GM18519 (cell line): ENCODE measurements at regions not wholly inside any gene's neighbourhood (a gene's known extent, or its start where the extent isn't known, plus 50 kb on each side); places are given as distances from the start of the nearest gene placed in this dataset.

Experiments used
- ATAC-seq: cut with Tn5 transposase; IDR thresholded peaks from one replicate; pipeline ENCODE4 v1.9.1; 2021; ENCODE audit warnings: mild to moderate bottlenecking, moderate library complexity; ENCODE audit not compliant: unreplicated experiment, low FRiP score

DNA sequence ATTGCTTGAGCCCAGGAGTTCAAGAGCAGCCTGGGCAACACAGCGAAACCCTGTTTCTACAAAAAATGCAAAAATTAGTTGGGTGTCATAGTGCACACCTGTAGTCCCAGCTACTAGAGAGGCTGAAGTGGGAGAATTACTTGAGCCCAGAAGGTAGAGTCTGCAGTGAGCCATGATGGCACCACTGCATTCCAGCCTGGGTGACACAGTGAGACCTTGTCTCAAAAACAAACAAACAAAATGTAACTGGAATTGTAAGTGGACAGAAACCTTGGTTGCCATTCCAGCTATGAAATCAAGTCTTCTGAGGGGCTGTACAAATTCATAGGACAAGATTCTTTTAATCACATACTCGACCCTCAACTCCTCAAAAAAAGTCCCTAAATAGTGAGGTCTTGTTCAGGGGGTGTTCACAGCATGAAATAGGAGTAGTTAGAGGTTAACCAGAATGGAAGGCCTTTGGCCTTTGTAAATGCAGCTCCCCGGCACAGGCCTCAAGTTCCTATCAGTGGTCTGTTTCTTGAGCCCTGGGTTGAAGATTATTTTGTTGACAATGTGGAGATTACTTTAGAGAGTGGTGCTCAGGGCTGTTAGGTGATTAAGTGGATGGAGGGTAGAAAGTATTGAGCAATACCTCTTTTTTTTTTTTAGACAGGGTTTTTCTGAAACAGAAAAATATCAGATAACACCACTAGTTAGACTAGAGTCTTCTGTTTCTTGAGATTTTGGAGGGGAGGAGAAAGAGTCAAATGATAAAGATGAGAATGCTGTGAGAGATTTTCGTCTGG, 138.7 kb upstream of the ZNF648 start:
- no peak for ATAC-seq

DNA sequence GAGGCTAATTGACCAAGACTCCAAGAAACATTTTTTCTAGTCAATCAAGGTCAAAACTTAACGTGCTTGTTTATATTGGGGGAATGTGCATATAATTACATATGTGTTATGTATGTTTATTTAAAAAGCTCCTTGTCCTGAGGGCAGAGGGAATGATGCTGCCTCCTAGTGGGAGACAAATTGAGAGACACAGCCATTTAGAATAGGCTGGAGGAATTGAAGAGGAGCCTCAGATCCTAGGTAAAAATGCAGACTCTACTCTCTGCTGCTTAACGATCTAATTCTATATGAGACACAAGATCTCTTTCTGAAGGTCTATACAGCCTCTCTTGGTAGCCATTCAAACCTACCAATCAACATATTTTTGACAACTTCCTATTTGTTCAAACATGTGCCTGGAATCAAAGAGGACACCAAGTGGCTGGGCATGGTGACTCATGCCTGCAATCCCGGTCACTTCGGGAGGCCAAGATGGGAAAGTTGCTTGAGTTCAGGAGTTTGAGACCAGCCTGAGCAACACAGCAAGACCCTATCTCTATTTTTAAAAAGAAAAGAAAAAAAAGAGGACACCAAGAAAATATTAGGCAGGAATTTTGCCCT, 136.6 kb upstream of the ZNF648 start:
- ATAC-seq: no peak

DNA sequence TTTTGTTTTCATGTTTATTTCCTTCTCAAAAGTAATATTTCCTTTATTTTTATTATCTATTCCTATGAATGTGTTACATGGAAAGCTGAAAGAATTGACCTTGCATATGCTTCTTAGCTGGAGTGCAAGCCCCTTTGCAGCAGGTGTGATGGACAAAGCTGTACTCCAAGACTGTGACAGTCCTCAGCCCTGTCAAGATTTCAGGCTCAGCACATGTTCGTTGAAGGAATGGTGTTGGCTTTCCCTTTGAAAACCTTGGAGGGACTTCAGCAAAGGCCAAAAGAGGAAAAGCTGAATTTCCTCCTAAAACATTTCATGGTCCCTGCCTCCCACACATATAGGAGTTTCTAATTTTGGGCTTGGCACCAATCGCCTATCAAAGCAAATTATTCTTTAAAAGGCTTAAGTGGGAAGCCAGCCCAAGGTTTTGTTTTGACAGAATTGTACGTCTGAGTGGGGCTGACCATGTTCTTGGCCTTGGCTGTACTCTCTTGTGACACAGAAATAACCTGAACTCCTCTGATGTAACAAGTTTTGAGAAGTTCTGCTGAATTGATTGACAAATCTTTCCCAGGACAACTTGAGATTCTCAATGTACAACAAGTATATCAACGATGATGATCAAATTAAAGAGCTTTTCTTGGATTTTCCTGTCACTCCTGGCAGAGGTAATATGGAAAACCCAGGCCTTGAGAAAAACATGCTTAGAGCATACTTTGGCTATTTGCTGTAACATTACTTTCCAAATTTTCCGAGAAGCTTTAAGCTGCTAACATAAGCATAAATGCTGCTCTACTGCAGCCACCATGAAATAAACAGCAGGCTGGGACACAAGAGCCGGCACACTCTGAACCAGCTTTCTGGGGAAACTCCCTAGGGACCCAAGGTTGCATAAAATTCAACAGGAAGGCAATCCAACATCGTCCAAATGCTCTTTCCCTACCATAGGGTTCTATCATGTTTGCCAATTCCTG, 135.7 kb upstream of the ZNF648 start:
- ATAC-seq: no peak

DNA sequence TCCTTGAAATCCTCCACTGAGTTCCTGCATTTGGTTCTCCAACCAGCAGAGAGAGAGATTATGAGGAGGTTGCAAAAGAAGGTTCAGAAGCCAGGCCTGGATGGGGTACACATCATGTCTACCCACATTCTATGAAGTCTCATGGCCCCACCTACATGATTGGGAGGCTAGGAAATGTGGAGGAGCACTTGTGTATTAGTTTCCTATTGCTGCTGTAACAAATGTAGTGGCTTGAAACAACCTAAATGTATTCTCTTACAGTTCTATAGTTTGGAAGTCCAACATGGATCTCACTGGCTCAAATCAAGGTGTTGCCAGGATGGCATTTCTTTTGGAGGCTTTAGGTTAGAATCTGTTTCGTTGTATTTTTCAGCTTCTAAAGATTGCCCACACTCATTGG, 134.2 kb upstream of the ZNF648 start:
- ATAC-seq: no peak

DNA sequence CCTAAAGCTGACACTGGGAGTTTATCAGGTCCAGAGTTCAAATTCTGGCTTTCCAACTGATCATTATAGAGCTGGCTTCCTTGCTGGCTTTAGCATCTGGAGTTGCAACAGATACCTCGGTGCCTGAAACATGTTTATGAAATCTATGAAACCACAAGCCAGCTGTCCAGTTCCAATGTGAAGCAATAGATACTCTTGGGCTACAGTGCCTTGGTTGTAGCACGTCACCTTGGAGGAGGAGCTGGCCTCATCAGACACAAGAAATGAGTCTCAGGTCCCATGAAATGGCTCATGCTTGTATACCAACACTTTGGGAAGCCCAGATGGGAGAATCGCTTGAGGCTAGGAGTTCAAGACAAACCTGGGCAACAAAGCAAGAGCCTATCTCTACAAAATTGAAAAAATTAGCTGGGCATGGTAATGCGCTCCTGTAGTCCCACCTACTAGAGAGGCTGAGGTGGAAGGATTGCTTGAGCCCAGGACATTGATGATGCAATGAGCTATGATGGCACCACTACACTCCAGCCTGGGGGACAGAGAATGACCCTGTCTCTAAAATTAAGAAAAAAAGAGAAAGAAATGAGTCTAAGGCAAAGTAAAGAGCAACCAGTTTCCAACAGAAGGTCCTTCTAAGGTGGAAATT, 132.5 kb upstream of the ZNF648 start:
- ATAC-seq: no peak

DNA sequence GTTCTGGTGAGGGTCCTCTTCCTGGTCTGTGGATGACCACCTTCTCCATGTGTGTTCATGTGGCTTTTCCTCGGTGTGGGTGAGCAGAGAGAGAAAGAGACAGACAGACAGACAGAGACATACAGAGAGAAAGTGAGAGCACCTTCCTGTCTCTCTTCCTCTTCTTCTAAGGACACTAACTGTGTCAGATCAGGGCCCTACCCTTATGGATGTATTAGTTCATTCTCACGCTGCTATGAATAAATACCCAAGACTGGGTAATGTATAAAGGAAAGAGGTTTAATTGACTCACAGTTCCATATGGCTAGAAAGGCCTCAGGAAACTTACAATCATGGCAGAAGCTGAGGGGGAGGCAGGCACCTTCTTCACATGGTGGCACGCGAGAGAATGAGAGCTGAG, 131.5 kb upstream of the ZNF648 start:
- no peak for ATAC-seq

DNA sequence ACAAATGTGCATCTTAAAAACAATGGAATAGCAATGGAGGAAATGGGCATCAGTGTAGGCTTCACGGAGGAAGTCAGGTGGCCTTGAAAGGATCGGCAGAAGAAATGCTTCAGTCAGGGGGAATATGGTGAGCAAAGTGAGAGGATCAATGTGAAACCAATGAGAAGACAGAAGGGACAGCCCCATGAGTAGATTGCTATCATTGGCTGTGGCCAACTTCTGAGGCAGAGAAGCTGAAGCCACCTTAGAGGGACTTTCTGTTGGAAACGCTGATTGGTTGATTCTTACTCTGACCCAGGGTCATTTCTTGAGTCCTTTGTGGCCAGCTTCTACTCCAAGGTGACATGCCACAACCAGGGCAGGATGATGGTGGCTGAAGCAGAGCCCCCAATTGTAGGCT, 130.7 kb upstream of the ZNF648 start:
- ATAC-seq: no peak

DNA sequence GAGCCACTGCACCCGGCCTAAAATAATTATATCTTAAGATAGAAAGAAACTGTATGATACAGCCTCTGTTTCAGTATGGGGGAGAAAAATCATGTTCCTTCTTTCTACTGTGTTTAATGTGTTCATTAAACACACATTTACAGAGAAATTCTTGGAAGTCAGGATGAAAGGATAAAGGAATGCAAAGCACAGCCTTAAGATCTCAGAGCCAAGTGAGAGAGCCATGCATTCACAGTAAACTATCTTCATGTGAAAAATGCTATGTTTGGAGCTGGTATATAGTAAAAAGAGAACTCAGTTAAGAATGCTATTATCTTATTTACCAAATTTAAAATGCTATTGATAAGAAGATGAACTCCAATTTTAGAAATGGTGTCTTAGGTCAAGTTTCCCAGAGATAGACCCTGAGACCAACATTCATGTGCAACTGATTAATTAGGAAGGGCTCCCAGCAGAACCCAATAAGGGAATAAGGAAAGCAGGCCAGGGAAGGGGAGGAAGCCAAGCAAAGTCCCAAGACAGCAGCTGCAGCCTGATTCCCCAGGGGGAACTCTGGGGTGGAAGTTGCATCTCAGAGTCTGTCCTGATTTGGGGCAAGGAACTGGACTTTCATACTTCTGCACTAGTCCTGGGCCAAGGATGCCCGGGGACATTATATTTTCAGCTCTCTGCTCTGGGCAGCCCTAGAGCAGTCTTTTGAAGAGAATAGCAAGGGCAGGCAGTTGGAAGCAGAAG, 130.0 kb upstream of the ZNF648 start:
- ATAC-seq: no peak

DNA sequence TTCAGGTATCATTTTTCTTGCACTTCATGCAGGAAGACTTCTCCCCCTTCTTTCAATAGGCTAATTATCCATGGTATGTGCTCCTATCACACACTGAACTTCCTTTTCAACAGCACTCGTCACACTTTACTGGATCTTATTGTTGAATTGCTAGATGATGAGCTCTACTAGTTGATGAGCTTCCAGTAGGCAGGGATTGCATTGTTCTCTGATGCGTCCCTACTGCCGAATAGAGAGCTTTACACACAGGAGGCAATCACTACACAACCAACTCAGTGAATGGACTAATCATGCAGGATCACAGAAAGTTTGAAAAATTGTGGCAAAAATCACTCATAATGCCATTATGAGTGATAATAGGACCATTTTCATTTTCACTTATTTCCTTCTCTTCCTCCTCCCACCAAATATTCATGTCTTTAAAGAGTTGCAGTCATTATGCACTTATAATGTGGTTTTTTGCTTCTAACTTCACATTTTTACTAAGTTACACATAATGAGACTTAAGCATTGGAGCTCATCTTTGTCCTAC, 128.1 kb upstream of the ZNF648 start:
- ATAC-seq: no peak

DNA sequence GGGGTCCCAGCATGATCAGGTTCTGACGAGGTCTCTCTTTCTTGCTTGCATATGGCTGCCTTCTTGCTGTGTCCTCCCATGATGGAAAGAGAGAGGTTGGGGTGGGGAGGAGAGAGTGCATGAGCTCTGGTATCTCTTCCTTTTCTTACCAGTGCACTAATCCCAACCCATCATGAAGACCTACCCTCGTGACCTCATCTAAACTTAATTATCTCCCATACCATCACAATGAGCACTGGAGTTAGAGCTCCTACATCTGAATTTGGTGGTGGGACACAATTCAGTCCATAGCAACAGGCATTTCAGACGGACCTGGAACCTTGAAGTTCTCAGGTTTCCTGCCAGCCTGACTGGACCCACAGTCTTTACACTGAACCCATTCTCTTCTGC, 125.2 kb upstream of the ZNF648 start:
- no peak for ATAC-seq

DNA sequence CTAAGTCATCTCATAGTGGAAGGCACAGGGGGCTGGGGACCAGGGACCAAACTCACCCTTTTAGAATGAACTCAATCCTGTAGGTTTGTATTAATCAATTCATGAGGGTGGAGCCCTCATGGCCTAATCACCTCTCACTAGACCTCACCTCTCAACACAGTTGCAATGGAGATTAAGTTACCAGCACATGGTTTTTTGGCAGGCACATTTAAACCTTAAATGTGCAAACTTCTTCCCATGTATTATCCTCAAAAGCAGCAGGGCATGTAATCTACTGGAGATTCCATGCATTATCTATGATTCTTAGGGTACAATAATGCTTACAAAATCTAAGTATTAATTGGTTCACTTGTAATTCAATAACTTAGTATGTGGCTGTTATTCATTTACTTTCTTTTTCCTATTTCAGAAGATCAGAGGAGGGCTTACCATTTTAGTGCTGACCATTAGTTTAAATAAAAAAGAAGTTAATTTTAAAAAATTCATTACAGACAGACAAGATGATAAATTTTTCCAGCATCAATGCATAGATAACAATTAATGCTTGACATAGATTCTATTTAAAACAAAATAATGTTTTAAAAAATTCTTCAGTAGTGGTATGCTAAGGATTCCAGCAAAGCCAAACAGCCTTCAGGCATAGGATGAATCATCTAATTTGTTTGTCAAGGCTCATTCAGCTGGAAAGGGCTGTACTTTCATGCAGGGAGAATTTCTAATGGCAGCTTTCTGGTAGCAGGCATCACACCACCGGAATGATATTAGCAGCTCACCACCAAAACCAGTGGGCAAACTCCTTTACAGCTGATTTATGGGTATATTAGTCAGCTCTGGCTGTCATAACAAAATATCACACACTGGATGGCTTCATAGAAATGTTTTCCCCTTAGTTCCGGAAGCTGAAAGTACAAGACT, 124.6 kb upstream of the ZNF648 start:
- ATAC-seq: no peak

DNA sequence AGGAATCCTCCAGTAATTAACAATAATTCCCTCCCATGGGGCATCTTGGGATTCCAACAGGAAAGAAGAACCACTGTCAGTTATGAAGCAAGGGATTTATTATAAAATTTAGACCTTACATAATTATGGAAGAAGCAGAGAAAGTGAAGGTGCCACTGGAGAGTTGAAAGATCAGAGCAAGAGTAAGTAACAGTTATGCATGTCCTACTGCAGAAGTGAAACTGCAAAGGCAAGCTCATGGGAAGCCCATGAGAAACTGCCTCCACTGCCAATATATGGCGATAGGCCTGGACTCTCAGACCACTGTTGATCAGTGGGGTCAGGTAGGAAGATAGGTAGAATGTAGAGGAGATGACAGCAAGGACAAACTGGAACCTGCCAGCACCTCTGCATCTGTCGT, 123.6 kb upstream of the ZNF648 start:
- no peak for ATAC-seq

DNA sequence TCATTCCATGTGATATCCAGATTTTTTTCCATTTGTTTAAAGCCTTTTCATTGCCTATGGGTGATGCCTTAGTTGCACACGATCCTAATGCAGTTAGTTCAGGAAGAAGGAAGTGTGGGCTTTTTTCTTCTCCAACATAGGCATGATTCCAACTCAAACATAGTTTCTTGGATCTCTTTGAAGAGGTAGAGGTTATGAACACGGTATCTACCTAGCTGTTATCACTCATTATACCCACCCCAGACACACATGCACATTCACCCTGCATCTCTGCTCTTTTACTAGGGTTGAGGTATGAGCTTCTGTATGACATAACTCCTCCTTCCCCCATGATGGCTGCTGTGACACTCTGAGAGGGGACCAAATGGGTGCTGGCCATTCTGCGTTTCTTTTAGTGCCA, 122.1 kb upstream of the ZNF648 start:
- ATAC-seq: no peak

DNA sequence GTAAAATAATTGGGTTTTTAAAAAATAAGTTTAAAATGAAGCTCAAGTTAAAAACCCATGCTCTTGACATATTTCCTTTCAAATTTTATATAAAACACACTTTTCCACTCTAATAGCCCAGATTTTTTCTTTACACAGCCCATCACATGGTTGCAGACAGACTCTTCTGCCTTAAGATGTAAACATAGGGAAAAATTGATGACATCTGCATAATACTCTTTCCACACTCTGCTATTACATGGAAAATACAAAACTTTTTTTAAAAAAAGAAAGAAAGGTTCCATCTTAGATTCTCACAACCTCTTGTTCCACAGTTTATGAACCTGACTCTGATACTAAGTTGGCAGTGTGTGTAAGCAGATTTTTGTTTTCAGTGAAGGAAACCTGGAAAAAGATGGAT, 120.8 kb upstream of the ZNF648 start:
- no peak for ATAC-seq

DNA sequence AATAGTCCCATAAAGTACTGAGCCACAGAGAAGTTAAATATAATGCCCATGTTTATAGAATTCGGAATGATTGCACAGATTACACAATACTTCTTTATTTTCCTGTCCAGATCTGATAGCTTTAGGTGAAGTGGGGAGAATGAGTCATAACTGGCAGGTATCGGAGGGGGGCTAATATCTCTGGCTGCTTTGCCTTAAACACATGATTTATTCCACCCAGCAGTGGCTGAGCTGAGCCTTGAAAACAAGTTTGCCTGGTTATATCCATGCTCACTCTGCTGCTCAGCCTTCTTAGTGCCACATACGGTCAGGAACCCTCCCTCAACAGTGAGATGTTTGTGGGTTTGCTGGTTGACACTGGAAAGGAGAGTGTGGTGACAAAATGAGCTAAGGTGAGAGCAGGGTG, 119.7 kb upstream of the ZNF648 start:
- ATAC-seq: no peak

DNA sequence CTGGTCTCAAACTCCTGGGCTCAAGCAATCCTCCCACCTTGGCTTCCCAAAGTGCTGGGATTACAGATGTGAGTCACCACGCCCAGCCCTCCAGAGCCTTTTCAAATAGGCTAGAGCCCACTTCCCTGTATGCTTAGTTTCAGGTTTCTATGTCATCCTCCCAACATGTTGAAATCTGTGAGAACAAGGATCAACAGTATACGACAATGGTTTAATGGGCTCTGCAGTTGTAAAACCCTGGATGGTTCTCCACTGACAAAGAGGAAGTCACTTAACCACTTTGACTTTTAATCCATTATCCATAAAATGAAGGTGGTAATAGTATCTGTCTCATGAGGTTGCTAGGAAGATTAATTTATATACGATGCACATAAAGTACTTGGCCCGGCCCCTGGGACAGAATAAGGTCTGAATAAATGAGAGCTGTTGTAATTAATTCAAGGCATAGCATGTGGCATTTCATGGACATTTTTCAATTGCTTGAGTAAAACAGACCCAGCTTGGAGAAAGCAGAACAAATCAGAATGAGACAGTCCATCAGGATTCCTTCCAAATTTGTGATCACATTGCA, 113.9 kb upstream of the ZNF648 start:
- ATAC-seq: no peak

DNA sequence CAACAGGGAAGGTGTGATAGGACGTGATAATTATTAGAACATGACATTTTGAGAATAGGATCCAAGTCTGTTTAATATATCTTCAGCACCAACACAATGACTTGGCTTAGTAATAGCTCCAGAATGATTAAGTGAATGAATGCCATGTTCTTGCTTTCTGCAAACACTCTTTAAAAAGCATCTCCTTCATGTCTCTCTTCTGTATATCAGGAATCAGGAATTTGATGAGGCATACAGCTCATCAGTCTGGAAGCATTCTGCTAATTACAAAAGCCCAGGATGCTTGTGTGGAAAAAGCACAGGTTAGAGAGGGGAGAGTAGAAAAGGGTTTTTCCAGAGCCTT, 113.0 kb upstream of the ZNF648 start:
- no peak for ATAC-seq

DNA sequence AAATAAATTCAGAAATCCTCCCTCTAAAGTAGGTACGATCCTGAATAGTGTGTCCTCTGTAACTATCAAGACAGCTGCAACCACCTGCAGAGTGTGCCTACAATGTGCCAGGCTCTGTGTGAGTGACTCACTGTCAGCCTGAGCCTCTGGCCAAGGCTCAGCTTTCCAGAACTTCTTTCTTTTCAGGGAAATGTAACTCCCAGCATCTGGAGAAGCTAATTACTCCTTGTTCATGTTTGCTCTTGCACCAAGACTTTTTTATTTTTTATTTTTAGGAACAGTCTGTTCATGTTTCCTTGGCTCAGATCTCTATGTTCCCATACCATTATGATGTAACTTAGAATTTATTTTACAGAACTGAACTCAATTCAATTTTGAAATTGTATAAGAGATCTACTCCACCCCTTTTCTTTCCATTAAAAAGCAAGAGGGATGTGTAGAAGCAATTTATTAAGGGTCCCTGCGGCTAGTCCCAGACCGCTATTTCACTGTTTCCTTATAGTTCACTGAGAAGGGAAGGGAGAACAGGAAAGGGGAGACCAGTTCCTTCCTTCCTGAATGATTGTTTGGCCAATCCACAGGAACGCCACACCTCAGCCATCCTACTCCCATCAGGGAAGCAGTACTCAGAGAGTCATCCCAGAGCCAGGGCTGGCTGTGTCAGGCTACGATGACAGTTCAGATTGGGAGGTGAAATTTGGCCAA, 112.4 kb upstream of the ZNF648 start:
- ATAC-seq: no peak
